ENCODE measurements at regions not wholly inside any gene's neighbourhood (a gene's known extent, or its start where the extent isn't known, plus 50 kb on each side); places are given as distances from the start of the nearest gene placed in this dataset.

DNA sequence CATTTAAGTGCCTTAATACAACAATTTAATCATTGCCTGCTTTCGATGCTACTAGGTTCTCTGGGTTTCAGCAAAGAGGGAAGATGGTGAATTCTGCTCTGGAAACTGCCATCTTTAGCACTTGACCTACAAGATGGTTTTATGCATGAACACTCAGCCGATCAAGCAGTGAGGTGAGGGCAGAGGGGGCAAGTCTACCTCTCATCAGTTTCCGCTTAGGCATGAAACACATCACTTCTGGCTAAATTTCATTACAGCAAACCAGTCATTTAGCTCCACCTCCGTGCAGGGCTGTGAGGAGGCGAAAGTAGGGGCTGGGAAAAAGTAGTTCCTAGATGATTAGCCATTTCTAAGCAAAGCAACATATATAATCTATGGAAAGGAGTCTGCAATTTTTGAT, 1018.0 kb downstream of the CDH18 start:
- Histone ChIP-seq H3K36me3 (replicated peaks) (no peaks in the 10 kb centered on the region), H3K4me3 (ENCODE audit: low read depth, low read length) (no peak overlapping the region), H3K27ac (no peak overlapping the region), H3K27me3 (replicated peaks) (no peaks in the 10 kb centered on the region)
- no peak for DNase-seq
- in situ Hi-C loops (cut with HindIII; ENCODE audit: low pct_ligation_motif_present, low sequenced_read_pairs): no loop called here
- TF ChIP-seq, protein P1, sequence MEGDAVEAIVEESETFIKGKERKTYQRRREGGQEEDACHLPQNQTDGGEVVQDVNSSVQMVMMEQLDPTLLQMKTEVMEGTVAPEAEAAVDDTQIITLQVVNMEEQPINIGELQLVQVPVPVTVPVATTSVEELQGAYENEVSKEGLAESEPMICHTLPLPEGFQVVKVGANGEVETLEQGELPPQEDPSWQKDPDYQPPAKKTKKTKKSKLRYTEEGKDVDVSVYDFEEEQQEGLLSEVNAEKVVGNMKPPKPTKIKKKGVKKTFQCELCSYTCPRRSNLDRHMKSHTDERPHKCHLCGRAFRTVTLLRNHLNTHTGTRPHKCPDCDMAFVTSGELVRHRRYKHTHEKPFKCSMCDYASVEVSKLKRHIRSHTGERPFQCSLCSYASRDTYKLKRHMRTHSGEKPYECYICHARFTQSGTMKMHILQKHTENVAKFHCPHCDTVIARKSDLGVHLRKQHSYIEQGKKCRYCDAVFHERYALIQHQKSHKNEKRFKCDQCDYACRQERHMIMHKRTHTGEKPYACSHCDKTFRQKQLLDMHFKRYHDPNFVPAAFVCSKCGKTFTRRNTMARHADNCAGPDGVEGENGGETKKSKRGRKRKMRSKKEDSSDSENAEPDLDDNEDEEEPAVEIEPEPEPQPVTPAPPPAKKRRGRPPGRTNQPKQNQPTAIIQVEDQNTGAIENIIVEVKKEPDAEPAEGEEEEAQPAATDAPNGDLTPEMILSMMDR (IDR thresholded peaks at IDR 0.05; ENCODE audit: low read depth, low read length, missing control alignments): no peak

- Histone ChIP-seq H3K27me3 (replicated peaks) (no peaks in the 10 kb centered on the region), H3K4me3 (ENCODE audit: low read depth, low read length) (no peak overlapping the region), H3K27ac (no peak overlapping the region), H3K36me3 (replicated peaks) (no peaks in the 10 kb centered on the region)
- DNase-seq: no peak
- in situ Hi-C loops (cut with HindIII; ENCODE audit: low pct_ligation_motif_present, low sequenced_read_pairs): no loop called here
- TF ChIP-seq, protein P1 (IDR thresholded peaks at IDR 0.05; ENCODE audit: low read depth, low read length, missing control alignments): no peak
Measured at GRCh38 chr5:18972177-18972576, 1015.8 kb downstream of the CDH18 start.

DNA sequence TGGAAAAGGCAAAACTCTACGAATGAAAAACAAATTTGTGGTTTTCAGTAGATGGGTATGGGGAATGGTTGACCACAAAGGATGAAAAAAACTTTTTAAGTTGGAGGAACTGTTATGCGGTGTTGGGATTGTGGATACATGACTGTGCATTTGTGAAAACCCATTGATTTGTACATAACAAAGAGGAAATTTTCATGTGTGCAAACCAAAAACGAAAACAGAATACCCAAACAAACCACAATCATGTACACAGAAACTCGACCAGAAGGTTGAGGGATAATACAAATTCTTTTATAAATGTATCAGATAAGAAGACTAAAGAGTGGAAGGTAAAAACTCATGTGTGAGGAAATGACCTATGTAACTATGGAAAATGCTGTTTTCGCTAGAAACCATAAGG, 1012.4 kb downstream of the CDH18 start:
- in situ Hi-C loops (cut with HindIII; ENCODE audit: low pct_ligation_motif_present, low sequenced_read_pairs): no loop called here
- Histone ChIP-seq H3K4me3 (ENCODE audit: low read depth, low read length) (no peak overlapping the region), H3K27me3 (replicated peaks) (no peaks in the 10 kb centered on the region), H3K36me3 (replicated peaks) (no peaks in the 10 kb centered on the region), H3K27ac (no peak overlapping the region)
- DNase-seq: no peak
- TF ChIP-seq, protein P1 (IDR thresholded peaks at IDR 0.05; ENCODE audit: low read depth, low read length, missing control alignments): no peak

- Histone ChIP-seq H3K27me3 (replicated peaks) (no peaks in the 10 kb centered on the region), H3K27ac (no peak overlapping the region), H3K36me3 (replicated peaks) (no peaks in the 10 kb centered on the region), H3K4me3 (ENCODE audit: low read depth, low read length) (no peak overlapping the region)
- in situ Hi-C loops (cut with HindIII; ENCODE audit: low pct_ligation_motif_present, low sequenced_read_pairs): no loop called here
- DNase-seq: no peak
- TF ChIP-seq, protein P1 (IDR thresholded peaks at IDR 0.05; ENCODE audit: low read depth, low read length, missing control alignments): no peak
Measured at GRCh38 chr5:18977880-18978279, 1010.1 kb downstream of the CDH18 start.

DNA sequence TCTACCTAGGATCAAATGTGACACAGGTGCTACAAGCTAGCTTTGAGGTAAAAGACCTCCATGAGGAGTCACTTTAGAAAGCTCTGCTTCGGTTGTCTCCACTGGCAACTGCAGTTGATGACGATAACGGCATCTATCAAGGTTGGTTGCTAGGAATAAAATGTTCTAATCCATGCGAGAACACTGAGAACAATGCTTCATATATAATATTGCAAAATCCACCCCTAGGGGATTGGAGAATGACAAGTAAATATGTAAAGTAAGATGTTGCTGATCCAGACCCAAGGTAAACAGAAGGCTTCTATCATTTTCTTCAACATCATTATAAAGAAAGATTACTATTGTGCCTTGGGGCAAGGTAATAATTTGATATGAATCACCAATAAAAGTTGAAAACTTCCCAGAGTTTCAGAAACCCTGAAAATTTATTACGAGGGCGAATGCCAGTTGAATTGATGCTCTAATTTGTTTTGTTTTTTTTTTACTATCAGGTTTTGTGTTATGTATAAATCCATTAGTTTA, 1003.4 kb downstream of the CDH18 start:
- no peak for DNase-seq
- H3K27me3 ChIP-seq (replicated peaks): no peaks in the 10 kb centered on the region
- in situ Hi-C loops (cut with HindIII; ENCODE audit: low pct_ligation_motif_present, low sequenced_read_pairs): no loop called here

More for the DNA sequence above, 1003.4 kb downstream of the CDH18 start:
- TF ChIP-seq, protein P1 (IDR thresholded peaks at IDR 0.05; ENCODE audit: low read depth, low read length, missing control alignments): no peak
- Histone ChIP-seq H3K36me3 (replicated peaks) (no peaks in the 10 kb centered on the region), H3K27ac (no peak overlapping the region), H3K4me3 (ENCODE audit: low read depth, low read length) (no peak overlapping the region)
